ENCODE measurements at regions not wholly inside any gene's neighbourhood (a gene's known extent, or its start where the extent isn't known, plus 50 kb on each side); places are given as distances from the start of the nearest gene placed in this dataset.

DNA sequence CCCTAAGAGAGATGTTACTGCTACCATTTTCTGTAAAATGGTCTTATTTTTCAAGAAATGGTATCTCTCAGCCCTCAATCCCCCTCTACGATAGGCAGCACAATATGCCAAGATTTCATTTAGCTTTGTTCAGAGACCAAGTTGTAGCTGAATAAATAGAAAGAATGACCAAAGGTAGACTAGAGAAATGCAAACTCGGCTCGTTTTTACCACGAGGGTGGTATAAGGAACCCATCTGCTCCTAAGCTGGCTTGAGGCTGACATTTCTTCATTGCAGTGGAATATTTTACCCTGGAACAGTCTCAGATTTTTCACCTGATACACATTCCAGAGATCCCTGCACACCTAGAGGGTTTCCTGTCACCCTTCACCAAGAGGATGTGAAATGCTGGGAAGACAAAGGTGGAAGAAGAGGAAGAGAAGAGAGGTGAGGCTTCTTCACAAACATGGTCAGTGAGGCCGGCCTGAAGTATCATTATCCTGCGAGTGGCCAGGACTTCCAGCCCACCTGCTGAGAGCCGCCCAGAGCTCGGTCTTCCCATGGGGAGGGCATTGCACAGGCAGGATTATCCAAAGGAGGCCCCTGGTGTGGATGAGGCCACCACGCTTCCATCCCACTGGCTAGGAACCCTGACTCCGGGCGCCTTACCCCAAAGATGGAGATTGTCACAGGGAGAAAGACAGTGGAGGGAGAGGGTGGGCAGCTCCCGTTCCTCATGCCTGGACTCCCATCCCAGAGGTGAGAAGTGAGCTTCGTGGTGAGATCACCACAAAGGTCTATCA, 57.1 kb upstream of the AFDN start:
- ATAC-seq (ENCODE audit: low FRiP score): no peak
- no peak for DNase-seq (ENCODE audit: low spot score)
- TF ChIP-seq, protein P1, sequence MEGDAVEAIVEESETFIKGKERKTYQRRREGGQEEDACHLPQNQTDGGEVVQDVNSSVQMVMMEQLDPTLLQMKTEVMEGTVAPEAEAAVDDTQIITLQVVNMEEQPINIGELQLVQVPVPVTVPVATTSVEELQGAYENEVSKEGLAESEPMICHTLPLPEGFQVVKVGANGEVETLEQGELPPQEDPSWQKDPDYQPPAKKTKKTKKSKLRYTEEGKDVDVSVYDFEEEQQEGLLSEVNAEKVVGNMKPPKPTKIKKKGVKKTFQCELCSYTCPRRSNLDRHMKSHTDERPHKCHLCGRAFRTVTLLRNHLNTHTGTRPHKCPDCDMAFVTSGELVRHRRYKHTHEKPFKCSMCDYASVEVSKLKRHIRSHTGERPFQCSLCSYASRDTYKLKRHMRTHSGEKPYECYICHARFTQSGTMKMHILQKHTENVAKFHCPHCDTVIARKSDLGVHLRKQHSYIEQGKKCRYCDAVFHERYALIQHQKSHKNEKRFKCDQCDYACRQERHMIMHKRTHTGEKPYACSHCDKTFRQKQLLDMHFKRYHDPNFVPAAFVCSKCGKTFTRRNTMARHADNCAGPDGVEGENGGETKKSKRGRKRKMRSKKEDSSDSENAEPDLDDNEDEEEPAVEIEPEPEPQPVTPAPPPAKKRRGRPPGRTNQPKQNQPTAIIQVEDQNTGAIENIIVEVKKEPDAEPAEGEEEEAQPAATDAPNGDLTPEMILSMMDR (IDR thresholded peaks at IDR 0.05): no peak

DNA sequence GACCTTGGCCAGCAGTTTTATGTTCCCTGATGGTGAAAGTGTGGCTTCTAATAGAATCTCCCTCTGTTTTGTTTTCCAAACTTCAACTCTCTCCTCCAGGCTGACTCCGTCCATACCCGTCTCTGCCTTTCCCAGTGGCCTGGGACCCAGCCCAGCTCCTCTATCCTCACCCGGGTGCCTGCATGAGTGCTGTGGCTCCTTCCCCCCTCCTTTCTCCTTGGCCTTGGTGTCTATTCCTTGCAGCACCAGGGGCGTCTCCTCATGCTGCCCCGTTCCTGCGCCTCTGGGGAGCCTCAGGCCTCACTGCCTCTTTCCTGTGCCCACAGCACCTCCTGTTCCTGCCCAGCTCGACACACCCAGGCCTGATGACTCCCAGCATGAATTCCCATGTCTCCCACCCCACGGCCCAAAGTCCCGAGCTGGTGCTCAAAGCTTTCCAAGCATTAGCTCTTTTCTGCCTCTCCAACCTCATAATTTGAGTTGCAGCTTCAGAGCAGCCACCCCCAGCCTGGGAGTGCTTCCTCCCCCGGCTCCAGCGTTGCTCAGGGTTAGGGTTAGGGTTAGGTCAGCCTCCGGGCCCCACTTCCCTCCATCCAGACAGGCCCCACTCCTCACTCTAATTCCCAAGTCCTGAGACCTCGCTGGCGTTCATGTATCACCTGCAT, 56.3 kb upstream of the AFDN start:
- TF ChIP-seq, protein P1 (IDR thresholded peaks at IDR 0.05): no peak
- ATAC-seq (ENCODE audit: low FRiP score) (no peak), DNase-seq (ENCODE audit: low spot score) (no peak)

DNA sequence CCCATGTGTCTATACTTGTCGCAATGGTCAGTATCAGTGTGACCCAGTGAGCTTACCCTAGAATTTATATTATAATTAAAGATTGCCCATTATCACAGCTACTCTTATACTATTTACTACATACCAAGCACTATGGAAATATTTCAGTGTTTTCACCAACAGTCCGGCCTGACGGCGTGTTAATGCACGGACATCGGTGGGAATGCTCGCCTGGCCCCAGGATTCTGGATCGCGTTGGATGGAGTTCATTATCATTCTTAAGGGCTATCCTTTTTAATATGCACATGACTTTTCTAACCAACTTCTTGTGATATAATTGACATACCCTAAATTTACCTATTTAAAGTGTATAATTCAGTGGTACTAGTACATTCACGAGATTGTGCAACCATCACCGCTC, 51.8 kb upstream of the AFDN start:
- TF ChIP-seq, protein P1 (IDR thresholded peaks at IDR 0.05): no peak
- ATAC-seq (ENCODE audit: low FRiP score): no peak
- DNase-seq (ENCODE audit: low spot score): no peak

DNA sequence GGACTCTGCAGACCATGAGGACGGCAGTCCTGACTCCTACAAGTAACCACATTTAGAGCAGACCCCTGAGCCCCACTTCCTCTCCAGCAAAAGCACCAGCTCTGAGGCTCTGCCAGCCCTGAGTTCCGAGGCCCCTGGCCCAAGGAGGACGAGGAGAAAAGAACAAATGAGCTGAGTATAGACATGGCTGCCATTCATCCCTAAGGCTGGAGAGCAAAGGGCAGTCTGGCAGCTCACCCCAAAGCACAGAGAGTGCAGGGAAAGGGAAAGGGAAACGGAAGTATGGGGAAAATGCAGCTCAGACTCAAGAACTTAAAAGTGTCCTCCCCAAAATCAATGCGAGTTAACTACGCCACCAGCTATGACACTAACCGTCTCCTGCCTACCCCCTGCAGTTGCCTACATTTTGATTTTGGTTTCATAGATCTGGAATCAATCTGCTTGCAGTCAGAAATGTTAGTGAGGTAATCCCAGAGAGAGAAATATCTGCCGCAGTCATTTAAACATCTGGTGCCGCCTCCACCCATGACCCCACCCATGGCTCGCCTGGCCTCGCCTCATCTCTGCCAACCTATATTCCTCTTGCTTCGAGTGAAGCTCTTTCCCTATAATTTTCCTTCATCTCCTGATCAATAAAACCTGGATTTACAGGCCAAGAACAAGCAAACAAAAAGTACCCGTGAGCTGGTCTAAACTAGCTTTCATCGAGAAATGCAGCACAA, 49.6 kb upstream of the AFDN start:
- no peak for ATAC-seq (ENCODE audit: low FRiP score)
- TF ChIP-seq, protein P1 (IDR thresholded peaks at IDR 0.05): no peak
- no peak for DNase-seq (ENCODE audit: low spot score)
